Activated CD4-positive, alpha-beta T cell treated with anti-CD3 and anti-CD28 coated beads for 24 hours (primary cell): ENCODE measurements at regions not wholly inside any gene's neighbourhood (a gene's known extent, or its start where the extent isn't known, plus 50 kb on each side); places are given as distances from the start of the nearest gene placed in this dataset.
"Not testable (repeated sequence)": the region's sequence is repeated elsewhere in the genome, so short reads cannot be mapped to it uniquely, and the experiment has no call there.

Experiments
- DNase-seq, 2 donors: peaks; one replicate each; pipeline ENCODE4 v3.0.0-alpha.2; 2020; ENCODE audit warnings: low read depth in 2 of 2

DNA sequence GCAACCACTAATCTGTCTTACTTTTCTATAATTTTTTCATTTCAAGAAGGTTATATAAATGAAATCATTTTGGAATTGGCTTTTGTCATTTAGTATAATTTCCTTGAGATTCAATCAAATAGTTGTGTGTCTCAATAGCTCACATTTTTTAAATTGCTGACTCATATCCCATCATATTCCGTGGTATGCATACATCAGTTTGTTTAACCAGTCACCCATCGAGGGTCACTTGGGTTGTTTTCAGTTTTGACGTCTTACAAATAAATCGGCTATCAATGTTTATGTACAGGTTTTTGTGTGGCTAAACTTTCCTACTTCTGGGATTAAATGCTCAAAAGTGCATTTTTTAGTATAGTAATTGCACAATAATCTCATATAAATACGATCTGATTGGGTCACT lies 185.5 kb downstream of the TAF11L14 start:
- no peak for DNase-seq

- no peak for DNase-seq
Measured at GRCh38 chr5:17828681-17829080, 194.4 kb downstream of the TAF11L14 start.

DNA sequence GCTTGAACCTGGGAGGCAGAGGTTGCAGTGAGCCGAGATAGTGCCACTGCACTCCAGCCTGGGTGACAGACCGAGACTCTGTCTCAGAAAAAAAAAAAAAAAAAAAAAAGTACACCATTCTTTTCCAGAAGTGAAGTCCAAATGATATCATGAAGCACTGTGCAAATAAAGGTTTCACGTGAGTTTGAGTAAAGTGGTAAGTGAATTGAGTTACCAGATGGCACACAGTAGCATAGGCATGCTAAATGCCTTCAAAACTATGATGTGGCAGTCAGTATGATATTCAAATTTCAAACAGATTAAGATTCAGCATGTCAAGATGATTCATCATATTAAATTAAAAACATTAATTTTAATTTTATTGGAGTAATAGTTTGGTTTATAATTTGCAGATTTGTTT lies 195.2 kb downstream of the TAF11L14 start:
- no peak for DNase-seq

DNA sequence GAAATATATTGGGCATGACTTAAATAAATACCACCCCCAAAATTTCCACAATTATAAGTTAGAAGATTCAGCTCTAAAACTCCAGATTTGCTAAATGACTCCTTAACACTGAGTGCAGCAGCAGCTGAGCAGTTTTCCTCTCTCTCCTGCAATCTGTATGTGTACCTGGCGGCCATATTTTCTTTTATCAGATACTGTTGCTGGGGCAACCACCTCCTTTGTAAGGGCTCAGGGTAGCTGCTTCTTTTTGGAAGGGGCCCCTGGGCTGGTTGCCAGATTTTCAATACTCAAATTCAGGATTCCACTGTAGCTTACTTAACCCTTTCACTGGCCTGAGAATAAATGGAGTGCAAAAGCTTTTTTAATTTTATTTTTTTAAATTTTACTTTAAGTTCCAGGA lies 197.0 kb downstream of the TAF11L14 start:
- no peak for DNase-seq

- no peak for DNase-seq
Measured at GRCh38 chr5:17832949-17833745, 198.9 kb downstream of the TAF11L14 start.

GRCh38 chr5:17837757-17838156 lies 203.5 kb downstream of the TAF11L14 start:
- DNase-seq = no peak

GRCh38 chr5:17838469-17838868 lies 204.2 kb downstream of the TAF11L14 start:
- DNase-seq = no peak

DNA sequence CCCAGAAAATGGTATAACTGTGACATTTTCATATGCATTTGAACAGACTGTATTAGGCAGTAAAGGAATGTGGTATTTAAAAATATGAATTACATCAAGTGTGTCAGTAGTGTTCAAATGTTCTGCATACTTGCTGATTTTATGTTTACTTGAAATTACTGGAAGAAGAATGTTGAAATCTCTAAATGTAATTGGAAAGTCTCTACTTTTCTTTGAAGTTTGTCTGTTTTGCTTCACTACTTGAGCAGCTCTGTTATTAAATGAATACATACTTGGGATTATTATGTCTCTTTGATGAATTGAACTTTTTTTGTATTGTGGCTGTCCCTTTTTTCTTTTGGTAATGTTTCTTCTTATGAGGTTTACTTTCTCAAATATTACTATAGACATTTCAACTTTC lies 205.6 kb downstream of the TAF11L14 start:
- DNase-seq = no peak

DNA sequence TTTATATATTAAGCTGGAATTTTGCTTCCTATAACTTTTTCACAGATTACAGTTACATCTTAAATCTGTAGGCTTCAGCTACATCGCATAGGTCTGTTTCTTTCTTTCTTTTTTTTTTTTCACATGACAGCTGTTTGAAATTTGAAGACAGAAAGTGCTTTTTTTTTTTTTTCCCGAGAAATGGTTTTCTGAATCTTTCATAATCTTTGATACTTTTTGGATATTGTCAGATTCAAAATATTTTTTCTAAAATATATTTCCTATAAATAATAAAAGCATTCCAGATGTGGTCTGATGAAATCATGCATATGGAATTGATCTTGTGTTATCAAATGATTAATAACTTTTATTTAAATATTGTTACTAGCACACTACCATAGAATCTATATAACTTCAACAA lies 212.2 kb downstream of the TAF11L14 start:
- no peak for DNase-seq

- no peak for DNase-seq
Measured at GRCh38 chr5:17847286-17847685, 213.0 kb downstream of the TAF11L14 start.

- no peak for DNase-seq
Measured at GRCh38 chr5:17852111-17852510, 217.9 kb downstream of the TAF11L14 start.

DNA sequence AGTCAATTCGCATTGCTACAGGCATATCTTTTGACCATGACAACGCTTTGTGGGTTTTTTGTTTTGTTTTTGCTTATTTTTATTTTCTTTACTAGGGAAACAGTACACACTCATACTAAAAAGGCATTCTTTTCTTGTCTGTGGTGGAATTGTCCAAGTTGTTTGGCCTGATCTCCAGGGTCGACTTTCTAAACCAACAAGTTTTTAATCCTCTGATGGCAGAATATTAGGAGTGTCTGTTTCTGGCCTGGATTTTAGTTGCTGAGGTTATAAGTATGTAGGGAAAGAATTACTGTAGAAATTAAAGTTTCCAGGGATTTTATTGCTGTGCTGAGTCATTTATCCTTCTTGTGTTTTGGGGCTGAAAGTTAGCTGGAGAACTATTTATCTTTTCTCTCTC lies 218.5 kb downstream of the TAF11L14 start:
- DNase-seq = no peak

DNA sequence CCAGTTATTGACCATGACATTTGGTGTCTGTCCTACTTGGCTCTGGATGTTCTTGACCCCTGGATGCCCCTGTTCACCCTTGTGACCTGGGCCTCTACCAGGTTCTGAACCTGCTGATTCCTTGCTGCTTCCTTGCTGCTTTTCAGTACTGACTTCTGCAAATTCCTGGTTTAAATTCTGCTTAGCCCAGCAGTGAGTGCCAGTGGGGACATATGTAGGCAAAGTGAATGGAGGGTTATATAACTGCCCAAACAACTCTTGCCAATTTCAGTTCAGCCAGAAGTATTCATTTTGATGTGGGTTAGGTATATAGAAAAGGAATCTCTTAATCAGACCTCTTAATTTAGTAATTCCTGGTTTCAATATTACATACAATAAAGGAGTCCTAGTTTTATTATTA lies 220.6 kb downstream of the TAF11L14 start:
- no peak for DNase-seq

GRCh38 chr5:17860660-17861315 lies 226.5 kb downstream of the TAF11L14 start:
- no peak for DNase-seq

- not testable (repeated sequence) for DNase-seq
Measured at GRCh38 chr5:17864903-17865302, 230.6 kb downstream of the TAF11L14 start.

- DNase-seq = not testable (repeated sequence)
Measured at GRCh38 chr5:17865966-17866365, 231.7 kb downstream of the TAF11L14 start.

DNA sequence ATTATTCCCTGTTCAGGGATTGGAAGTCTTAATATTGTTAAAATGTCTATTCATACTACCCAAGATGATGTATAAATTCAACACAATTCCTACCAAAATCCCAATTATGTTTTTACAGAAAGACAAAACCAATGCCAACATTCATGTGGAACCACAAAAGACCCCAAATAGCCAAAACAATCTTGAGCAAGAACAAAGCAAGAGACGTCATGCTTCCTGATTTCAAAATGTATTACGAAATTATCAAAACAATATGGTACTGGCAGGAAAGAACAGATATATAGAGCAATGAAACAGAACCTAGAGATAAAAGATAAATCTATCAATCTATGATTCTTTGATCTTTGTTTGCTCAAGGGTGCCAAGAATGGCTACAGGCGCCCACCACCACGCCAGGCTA lies 237.9 kb downstream of the TAF11L14 start:
- no peak for DNase-seq

- DNase-seq = no peak
Measured at GRCh38 chr5:17878541-17878940, 244.3 kb downstream of the TAF11L14 start.

DNA sequence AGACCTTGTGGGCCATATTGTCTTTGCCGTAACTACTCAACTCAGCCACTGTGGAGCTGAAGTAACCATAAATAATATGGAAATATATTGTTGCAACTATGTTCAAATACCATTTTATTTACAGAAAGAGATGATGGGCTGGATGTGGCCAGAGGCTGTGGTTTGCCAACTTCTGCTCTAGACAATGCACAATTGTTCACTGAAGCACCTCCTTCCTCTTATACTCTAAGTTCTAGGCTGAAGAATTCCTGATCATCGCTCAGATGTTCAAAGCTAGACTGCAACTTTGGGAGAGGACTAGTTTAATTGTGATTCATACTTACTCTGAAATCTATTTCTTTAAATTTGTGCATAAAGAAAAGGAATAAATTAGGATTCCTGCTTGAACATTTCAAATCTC lies 245.0 kb downstream of the TAF11L14 start:
- no peak for DNase-seq

DNA sequence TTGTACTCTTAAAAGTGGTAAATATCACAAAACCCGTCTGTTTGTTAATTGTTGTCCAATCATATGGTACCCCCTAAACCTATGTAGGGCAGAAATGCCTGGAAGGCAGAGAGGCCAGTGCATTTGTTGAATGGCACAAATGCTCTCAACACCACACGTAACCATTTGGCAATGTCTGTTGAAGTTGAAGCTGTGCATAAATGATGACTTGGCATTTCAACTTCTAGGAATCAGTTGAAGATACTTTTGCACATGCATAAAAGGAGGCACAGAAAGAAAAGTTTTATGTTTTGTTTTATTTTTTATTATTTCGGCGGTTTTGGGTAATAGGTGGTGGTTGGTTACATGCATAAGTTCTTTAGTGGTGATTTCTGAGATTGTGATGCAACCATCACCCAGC lies 246.6 kb downstream of the TAF11L14 start:
- DNase-seq = no peak

DNA sequence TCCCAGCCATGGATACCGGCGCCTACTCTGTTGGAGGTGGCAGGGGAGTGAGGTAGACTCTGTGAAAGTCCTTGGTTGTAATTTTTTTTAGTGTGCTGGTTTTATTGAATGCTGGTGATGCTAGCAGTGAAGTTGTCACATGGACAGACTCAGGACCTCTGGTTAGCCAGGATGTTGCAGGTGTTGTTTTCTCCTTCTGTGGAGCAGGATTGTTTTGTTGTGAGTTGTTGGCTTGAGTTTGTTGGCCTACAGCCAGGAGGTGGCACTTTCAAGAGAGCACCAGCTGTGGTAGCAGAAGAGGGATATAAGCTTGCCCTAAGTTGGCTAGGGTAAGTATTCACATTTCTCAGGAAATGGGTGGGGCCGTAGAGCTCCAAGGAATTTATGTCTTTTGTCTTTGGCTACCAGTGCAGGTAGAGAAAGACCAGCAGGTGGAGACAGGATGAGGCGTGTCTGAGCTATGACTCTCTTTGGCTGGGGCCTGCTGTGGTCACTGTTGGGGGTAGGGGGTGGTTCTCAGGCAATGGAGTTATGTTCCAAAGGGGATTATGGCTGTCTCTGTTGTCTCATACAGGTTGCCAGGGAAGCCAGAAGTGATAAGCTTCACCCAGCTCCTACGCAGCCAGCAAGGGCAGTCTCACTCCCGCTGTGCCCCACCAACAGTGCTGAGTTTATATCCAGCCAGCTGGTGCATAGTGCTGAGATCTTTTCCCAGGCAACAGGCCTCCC lies 248.7 kb downstream of the TAF11L14 start:
- no peak for DNase-seq

DNA sequence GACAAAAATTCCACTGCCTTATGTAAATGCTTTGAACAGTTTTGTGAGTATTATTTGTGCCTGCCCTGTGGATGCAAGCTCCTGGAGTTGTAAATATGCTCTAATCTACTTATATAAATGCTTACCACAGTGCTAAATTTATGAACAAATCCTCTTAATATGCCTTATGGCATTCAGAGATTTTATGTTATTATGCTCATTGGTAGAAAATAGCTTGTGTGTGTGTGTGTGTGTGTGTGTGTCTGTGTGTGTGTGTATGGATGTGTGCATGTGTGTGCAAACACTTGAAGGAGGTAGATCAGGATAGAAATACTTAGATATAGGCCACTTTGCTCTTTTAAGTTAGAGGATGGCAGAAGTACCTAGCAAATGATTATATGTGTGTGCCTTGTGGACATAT lies 253.9 kb downstream of the TAF11L14 start:
- no peak for DNase-seq

GRCh38 chr5:17890501-17890900 lies 256.2 kb downstream of the TAF11L14 start:
- DNase-seq = no peak
